Loucy (cell line): ENCODE measurements at regions not wholly inside any gene's neighbourhood (a gene's known extent, or its start where the extent isn't known, plus 50 kb on each side); places are given as distances from the start of the nearest gene placed in this dataset.
A peak's percentile ranks its signal among the peaks of the same experiment; 100 is the strongest.

Experiments used
- H2AFZ ChIP-seq: fragments of 200-600 bp; sonication (generic); 2 replicates; pipeline ENCODE4 v1.6.0; 2016; ENCODE audit warnings: antibody characterized with exemption, mild to moderate bottlenecking, low read length, moderate library complexity
- H3F3A ChIP-seq: fragments of 200-600 bp; 2 replicates; pipeline ENCODE4 v1.6.0; 2016; ENCODE audit warnings: antibody characterized with exemption, low read depth, mild to moderate bottlenecking
- H3K27me3 ChIP-seq: fragments of 200-600 bp; sonication (generic); 2 replicates; pipeline ENCODE4 v1.6.1; 2014; ENCODE audit warnings: low read length, mild to moderate bottlenecking; ENCODE audit not compliant: insufficient read depth, poor library complexity, severe bottlenecking
- H3K36me3 ChIP-seq: fragments of 200-600 bp; sonication (generic); 2 replicates; pipeline ENCODE4 v1.6.1; 2016; ENCODE audit warnings: low read length; ENCODE audit not compliant: insufficient read depth
- H3K4me1 ChIP-seq: fragments of 200-600 bp; sonication (generic); 2 replicates; pipeline ENCODE4 v1.5.1; 2014; ENCODE audit warnings: low read length, mild to moderate bottlenecking; ENCODE audit not compliant: insufficient read depth, poor library complexity, severe bottlenecking
- H3K4me2 ChIP-seq: fragments of 200-600 bp; sonication (generic); 2 replicates; pipeline ENCODE4 v1.6.0; 2014; ENCODE audit warnings: antibody characterized with exemption, low read length, low read depth, mild to moderate bottlenecking; ENCODE audit not compliant: poor library complexity, severe bottlenecking
- H3K4me3 ChIP-seq: fragments of 200-600 bp; sonication (generic); 2 replicates; pipeline ENCODE4 v1.5.1; 2014; ENCODE audit warnings: low read length, mild to moderate bottlenecking, mixed read lengths; ENCODE audit not compliant: poor library complexity, severe bottlenecking
- H3K79me2 ChIP-seq: fragments of 200-600 bp; sonication (generic); 2 replicates; pipeline ENCODE4 v1.6.1; 2014; ENCODE audit warnings: low read length; ENCODE audit not compliant: insufficient read depth
- H3K9ac ChIP-seq: fragments of 200-600 bp; sonication (generic); 2 replicates; pipeline ENCODE4 v1.6.0; 2014; ENCODE audit warnings: mild to moderate bottlenecking, low read depth, low read length, moderate library complexity; ENCODE audit not compliant: poor library complexity, severe bottlenecking
- H3K9me2 ChIP-seq: fragments of 200-600 bp; sonication (generic); replicated peaks from 2 replicates; pipeline ENCODE4 v1.6.1; 2016; ENCODE audit warnings: low read depth, low read length, mixed read lengths
- H3K9me3 ChIP-seq: fragments of 200-600 bp; sonication (generic); 2 replicates; pipeline ENCODE4 v1.6.1; 2014; ENCODE audit warnings: mild to moderate bottlenecking, antibody characterized with exemption, low read length, low read depth; ENCODE audit not compliant: insufficient read depth
- H4K20me1 ChIP-seq: fragments of 200-600 bp; sonication (generic); 2 replicates; pipeline ENCODE4 v1.6.0; 2014; ENCODE audit warnings: antibody characterized with exemption, low read length, mild to moderate bottlenecking; ENCODE audit not compliant: insufficient read depth, poor library complexity, severe bottlenecking
- EZH2phosphoT487 ChIP-seq: fragments of 200-600 bp; IDR thresholded peaks from 2 replicates; pipeline ENCODE4 v1.6.1; 2018; ENCODE audit warnings: antibody characterized with exemption, mild to moderate bottlenecking, moderate library complexity, borderline replicate concordance
- TF ChIP-seq, protein P1 (sequence below): fragments of 200-600 bp; sonication (generic); conservative IDR thresholded peaks from 2 replicates; pipeline ENCODE4 v1.5.1; 2014; ENCODE audit warnings: mild to moderate bottlenecking, antibody characterized with exemption, low read length

- Histone ChIP-seq H3K79me2 (peaks cover 3% of the 10 kb centered on the region; the same call in 1 of the 2 replicates), H3K36me3 (no peaks in the 10 kb centered on the region), H3K9ac (peak overlapping the region; percentile 73), H3K4me1 (peaks cover 11% of the 10 kb centered on the region), H2AFZ (peak overlapping the region; percentile 63), H3K9me3 (no peaks in the 10 kb centered on the region), H4K20me1 (no peaks in the 10 kb centered on the region), H3K4me3 (peak overlapping the region; percentile 77), H3K4me2 (peak overlapping the region; percentile 82), H3K27me3 (no peaks in the 10 kb centered on the region), H3K9me2 (no peaks in the 10 kb centered on the region), H3F3A (no peaks in the 10 kb centered on the region)
- TF ChIP-seq, protein P1, sequence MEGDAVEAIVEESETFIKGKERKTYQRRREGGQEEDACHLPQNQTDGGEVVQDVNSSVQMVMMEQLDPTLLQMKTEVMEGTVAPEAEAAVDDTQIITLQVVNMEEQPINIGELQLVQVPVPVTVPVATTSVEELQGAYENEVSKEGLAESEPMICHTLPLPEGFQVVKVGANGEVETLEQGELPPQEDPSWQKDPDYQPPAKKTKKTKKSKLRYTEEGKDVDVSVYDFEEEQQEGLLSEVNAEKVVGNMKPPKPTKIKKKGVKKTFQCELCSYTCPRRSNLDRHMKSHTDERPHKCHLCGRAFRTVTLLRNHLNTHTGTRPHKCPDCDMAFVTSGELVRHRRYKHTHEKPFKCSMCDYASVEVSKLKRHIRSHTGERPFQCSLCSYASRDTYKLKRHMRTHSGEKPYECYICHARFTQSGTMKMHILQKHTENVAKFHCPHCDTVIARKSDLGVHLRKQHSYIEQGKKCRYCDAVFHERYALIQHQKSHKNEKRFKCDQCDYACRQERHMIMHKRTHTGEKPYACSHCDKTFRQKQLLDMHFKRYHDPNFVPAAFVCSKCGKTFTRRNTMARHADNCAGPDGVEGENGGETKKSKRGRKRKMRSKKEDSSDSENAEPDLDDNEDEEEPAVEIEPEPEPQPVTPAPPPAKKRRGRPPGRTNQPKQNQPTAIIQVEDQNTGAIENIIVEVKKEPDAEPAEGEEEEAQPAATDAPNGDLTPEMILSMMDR: no peak
- no peak for TF ChIP-seq EZH2phosphoT487
Measured at GRCh38 chr9:129495620-129496472, 125.1 kb downstream of the C9orf50 start.

GRCh38 chr9:129494113-129494789 lies 126.7 kb downstream of the C9orf50 start:
- H3K4me1 ChIP-seq: peaks cover 18% of the 10 kb centered on the region
- no peaks in the 10 kb centered on the region for H3K9me3 ChIP-seq
- no peaks in the 10 kb centered on the region for H4K20me1 ChIP-seq
- no peak for TF ChIP-seq EZH2phosphoT487
- TF ChIP-seq, protein P1: no peak
- H3K79me2 ChIP-seq: peaks cover 11% of the 10 kb centered on the region; the same call in 1 of the 2 replicates
- no peaks in the 10 kb centered on the region for H3F3A ChIP-seq
- no peak overlapping the region for H2AFZ ChIP-seq
- H3K9me2 ChIP-seq: no peaks in the 10 kb centered on the region
- no peak overlapping the region for H3K4me2 ChIP-seq
- H3K9ac ChIP-seq: no peak overlapping the region
- H3K4me3 ChIP-seq: no peak overlapping the region
- H3K27me3 ChIP-seq: no peaks in the 10 kb centered on the region
- no peaks in the 10 kb centered on the region for H3K36me3 ChIP-seq

DNA sequence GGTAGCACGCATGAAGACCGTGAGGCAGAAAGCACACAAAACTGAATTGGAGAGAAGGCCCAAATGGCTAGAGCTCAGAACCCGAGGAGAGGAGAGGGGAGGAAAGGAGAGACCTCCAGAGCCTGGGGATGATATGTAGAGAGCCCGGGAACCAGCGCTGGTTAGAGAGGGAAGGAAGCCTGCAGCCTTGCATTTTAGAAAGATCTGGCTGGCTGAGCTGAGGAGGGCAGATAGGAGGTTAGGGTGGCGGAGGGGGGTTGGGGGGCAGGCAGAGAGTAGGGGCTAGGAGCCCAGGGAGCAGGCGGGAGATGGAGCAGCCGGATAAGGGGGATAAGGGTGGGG lies 127.2 kb downstream of the C9orf50 start:
- Histone ChIP-seq H3K4me3 (no peak overlapping the region), H4K20me1 (no peaks in the 10 kb centered on the region), H3K9me2 (no peaks in the 10 kb centered on the region), H2AFZ (no peak overlapping the region), H3F3A (no peaks in the 10 kb centered on the region), H3K4me1 (peaks cover 18% of the 10 kb centered on the region), H3K79me2 (peaks cover 15% of the 10 kb centered on the region; the same call in 1 of the 2 replicates), H3K4me2 (no peak overlapping the region), H3K27me3 (no peaks in the 10 kb centered on the region), H3K36me3 (no peaks in the 10 kb centered on the region), H3K9ac (no peak overlapping the region), H3K9me3 (no peaks in the 10 kb centered on the region)
- TF ChIP-seq EZH2phosphoT487: no peak
- TF ChIP-seq, protein P1: no peak
